ENCODE measurements at regions not wholly inside any gene's neighbourhood (a gene's known extent, or its start where the extent isn't known, plus 50 kb on each side); places are given as distances from the start of the nearest gene placed in this dataset.

GRCh38 chr18:38956068-38956467, 1390.5 kb upstream of the CELF4 start:
- Histone ChIP-seq H3K27me3 (ENCODE audit: insufficient read depth, low read length) (no peaks in the 10 kb centered on the region), H3K9ac (ENCODE audit: low read depth, low read length) (no peak overlapping the region), H3K4me3 (ENCODE audit: low read length) (no peak overlapping the region), H3K9me3 (ENCODE audit: insufficient read depth, low read depth, low read length) (no peaks in the 10 kb centered on the region), H3K27ac (ENCODE audit: low read depth, low read length) (no peak overlapping the region), H3K36me3 (ENCODE audit: insufficient read depth, low read length) (no peaks in the 10 kb centered on the region), H3K4me1 (ENCODE audit: insufficient read depth, low read length) (0 out of 2 replicates have a peak, but pooled peaks cover 3% of the 10 kb centered on the region)
- WGBS: 91% methylated on average over 3 of the region's 3 CpGs

DNA sequence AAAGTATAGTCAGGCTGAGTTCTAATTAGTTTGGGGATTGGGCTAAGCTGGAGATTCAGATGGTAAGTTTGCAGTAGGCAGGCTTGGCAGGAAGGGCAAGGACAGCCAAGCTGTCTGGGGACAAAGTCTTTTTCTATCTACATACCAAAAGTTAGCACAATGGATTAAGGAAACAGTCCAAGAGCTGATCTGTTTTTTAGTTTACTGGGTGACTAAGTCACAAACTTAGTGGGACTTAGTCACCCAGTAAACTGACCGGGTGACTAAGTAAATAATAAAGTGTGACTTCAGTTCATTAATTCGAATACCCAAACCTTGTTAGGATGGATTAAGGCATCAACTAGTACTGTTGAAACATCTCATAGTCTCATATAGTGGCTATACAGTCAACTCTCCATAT, 1386.0 kb upstream of the CELF4 start:
- WGBS: 100% methylated on average over 2 of the region's 2 CpGs
- H3K4me1 ChIP-seq (ENCODE audit: insufficient read depth, low read length): peaks cover 10% of the 10 kb centered on the region
- no peak overlapping the region for H3K4me3 ChIP-seq (ENCODE audit: low read length)
- H3K27me3 ChIP-seq (ENCODE audit: insufficient read depth, low read length): no peaks in the 10 kb centered on the region
- H3K27ac ChIP-seq (ENCODE audit: low read depth, low read length): no peak overlapping the region
- no peaks in the 10 kb centered on the region for H3K36me3 ChIP-seq (ENCODE audit: insufficient read depth, low read length)
- peaks cover 5% of the 10 kb centered on the region; the same call in 1 of the 2 replicates for H3K9me3 ChIP-seq (ENCODE audit: insufficient read depth, low read depth, low read length)
- H3K9ac ChIP-seq (ENCODE audit: low read depth, low read length): no peak overlapping the region

- Histone ChIP-seq H3K36me3 (ENCODE audit: insufficient read depth, low read length) (no peaks in the 10 kb centered on the region), H3K27me3 (ENCODE audit: insufficient read depth, low read length) (no peaks in the 10 kb centered on the region), H3K9me3 (ENCODE audit: insufficient read depth, low read depth, low read length) (peaks cover 36% of the 10 kb centered on the region), H3K9ac (ENCODE audit: low read depth, low read length) (no peak overlapping the region), H3K4me1 (ENCODE audit: insufficient read depth, low read length) (peaks cover 10% of the 10 kb centered on the region), H3K4me3 (ENCODE audit: low read length) (no peak overlapping the region), H3K27ac (ENCODE audit: low read depth, low read length) (no peak overlapping the region)
- WGBS: 91% methylated on average over 2 of the region's 2 CpGs
Measured at GRCh38 chr18:38948436-38948835, 1382.8 kb upstream of the CELF4 start.

GRCh38 chr18:38944446-38945024, 1378.9 kb upstream of the CELF4 start:
- H3K9ac ChIP-seq (ENCODE audit: low read depth, low read length): no peak overlapping the region
- H3K36me3 ChIP-seq (ENCODE audit: insufficient read depth, low read length): no peaks in the 10 kb centered on the region
- H3K9me3 ChIP-seq (ENCODE audit: insufficient read depth, low read depth, low read length): peaks cover 57% of the 10 kb centered on the region
- peaks cover 10% of the 10 kb centered on the region for H3K4me1 ChIP-seq (ENCODE audit: insufficient read depth, low read length)
- H3K27ac ChIP-seq (ENCODE audit: low read depth, low read length): no peak overlapping the region
- H3K27me3 ChIP-seq (ENCODE audit: insufficient read depth, low read length): no peaks in the 10 kb centered on the region
- WGBS: 84% methylated on average over 28 of the region's 28 CpGs
- H3K4me3 ChIP-seq (ENCODE audit: low read length): no peak overlapping the region

DNA sequence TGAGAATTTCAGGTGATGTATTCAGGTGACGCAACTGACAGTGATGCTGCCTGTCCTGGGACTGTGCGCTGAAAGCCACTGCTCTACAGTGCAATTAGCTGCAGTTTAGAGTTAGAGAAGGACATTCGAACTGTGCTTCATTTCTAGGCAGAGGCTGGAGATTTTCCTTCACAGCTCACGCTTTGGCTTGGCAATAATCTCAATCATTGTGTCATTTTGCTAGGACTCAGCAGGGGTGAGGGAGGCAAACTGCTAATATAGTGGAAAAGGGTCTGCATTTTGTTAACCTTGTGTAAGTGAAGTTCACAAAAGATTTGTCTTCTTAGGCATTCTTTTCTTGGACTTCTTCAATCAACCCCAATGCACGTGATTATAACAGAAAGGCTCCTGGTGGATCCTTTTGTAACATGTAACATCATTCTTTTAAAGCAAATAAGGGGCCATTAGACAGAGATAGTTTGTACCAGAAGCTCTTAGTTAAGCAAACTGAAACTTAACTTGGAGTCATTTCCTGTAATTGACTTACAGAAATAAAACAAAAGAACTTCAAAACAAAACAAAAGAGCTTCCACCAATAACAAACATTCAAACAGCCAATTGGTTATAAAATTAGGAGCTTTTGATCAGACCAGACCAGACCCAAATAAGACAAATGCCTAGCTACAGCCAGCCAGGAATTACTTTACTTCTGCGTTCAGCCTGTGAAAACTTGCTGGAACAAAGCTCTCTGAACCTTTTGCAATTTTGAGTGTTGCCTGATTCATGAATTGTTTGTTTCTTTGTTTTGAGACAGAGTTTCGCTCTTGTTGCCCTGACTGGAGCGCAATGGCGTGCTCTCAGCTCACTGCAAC, 1376.3 kb upstream of the CELF4 start:
- WGBS: 84% methylated on average over 9 of the region's 9 CpGs
- Histone ChIP-seq H3K27ac (ENCODE audit: low read depth, low read length) (no peak overlapping the region), H3K36me3 (ENCODE audit: insufficient read depth, low read length) (no peaks in the 10 kb centered on the region), H3K4me3 (ENCODE audit: low read length) (no peak overlapping the region), H3K9me3 (ENCODE audit: insufficient read depth, low read depth, low read length) (peaks cover 54% of the 10 kb centered on the region), H3K27me3 (ENCODE audit: insufficient read depth, low read length) (no peaks in the 10 kb centered on the region), H3K4me1 (ENCODE audit: insufficient read depth, low read length) (no peaks in the 10 kb centered on the region), H3K9ac (ENCODE audit: low read depth, low read length) (no peak overlapping the region)

GRCh38 chr18:38940863-38941531, 1375.4 kb upstream of the CELF4 start:
- H3K9ac ChIP-seq (ENCODE audit: low read depth, low read length): no peak overlapping the region
- H3K9me3 ChIP-seq (ENCODE audit: insufficient read depth, low read depth, low read length): peaks cover 45% of the 10 kb centered on the region
- no peaks in the 10 kb centered on the region for H3K36me3 ChIP-seq (ENCODE audit: insufficient read depth, low read length)
- no peaks in the 10 kb centered on the region for H3K27me3 ChIP-seq (ENCODE audit: insufficient read depth, low read length)
- H3K4me3 ChIP-seq (ENCODE audit: low read length): no peak overlapping the region
- H3K4me1 ChIP-seq (ENCODE audit: insufficient read depth, low read length): no peaks in the 10 kb centered on the region
- 96% methylated on average over 13 of the region's 13 CpGs for WGBS
- H3K27ac ChIP-seq (ENCODE audit: low read depth, low read length): no peak overlapping the region

GRCh38 chr18:38940475-38940862, 1374.9 kb upstream of the CELF4 start:
- Histone ChIP-seq H3K9me3 (ENCODE audit: insufficient read depth, low read depth, low read length) (peaks cover 40% of the 10 kb centered on the region), H3K36me3 (ENCODE audit: insufficient read depth, low read length) (no peaks in the 10 kb centered on the region), H3K4me3 (ENCODE audit: low read length) (no peak overlapping the region), H3K27ac (ENCODE audit: low read depth, low read length) (no peak overlapping the region), H3K4me1 (ENCODE audit: insufficient read depth, low read length) (no peaks in the 10 kb centered on the region), H3K27me3 (ENCODE audit: insufficient read depth, low read length) (no peaks in the 10 kb centered on the region), H3K9ac (ENCODE audit: low read depth, low read length) (no peak overlapping the region)

DNA sequence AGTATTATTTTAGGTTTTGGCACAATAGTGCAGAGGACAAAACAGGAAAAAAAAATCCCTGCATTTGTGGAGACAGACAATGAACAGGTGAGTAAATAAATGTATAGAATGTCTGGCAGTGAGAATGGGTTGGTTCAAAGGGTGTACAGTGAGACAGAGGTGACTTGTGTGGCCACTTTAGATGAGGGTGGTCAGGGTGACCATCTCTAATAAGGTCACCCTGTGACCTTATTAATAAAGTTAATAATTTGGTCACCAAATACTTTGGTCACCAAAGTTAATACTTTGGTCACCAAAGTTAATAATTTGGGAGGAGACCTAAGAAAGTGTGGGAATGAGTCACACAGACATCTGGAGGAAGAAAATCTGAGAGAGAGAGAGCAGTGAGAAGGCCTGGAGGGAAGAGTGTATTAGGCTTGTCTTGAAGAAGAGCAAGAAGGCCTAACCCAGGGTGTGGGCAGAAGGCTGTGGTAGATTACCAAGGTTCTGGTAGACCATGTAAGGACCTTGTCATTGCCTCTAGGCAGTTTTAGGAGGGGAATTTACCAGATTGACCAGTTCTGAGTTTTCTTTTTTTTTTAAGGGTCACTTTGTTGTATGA, 1368.4 kb upstream of the CELF4 start:
- Histone ChIP-seq H3K9me3 (ENCODE audit: insufficient read depth, low read depth, low read length) (no peaks in the 10 kb centered on the region), H3K4me3 (ENCODE audit: low read length) (no peak overlapping the region), H3K9ac (ENCODE audit: low read depth, low read length) (no peak overlapping the region), H3K36me3 (ENCODE audit: insufficient read depth, low read length) (no peaks in the 10 kb centered on the region), H3K27ac (ENCODE audit: low read depth, low read length) (no peak overlapping the region), H3K4me1 (ENCODE audit: insufficient read depth, low read length) (peaks cover 28% of the 10 kb centered on the region), H3K27me3 (ENCODE audit: insufficient read depth, low read length) (no peaks in the 10 kb centered on the region)

GRCh38 chr18:38933322-38933721, 1367.7 kb upstream of the CELF4 start:
- H3K27ac ChIP-seq (ENCODE audit: low read depth, low read length): no peak overlapping the region
- no peak overlapping the region for H3K4me3 ChIP-seq (ENCODE audit: low read length)
- no peaks in the 10 kb centered on the region for H3K36me3 ChIP-seq (ENCODE audit: insufficient read depth, low read length)
- WGBS: 98% methylated on average over 3 of the region's 3 CpGs
- H3K9me3 ChIP-seq (ENCODE audit: insufficient read depth, low read depth, low read length): no peaks in the 10 kb centered on the region
- H3K9ac ChIP-seq (ENCODE audit: low read depth, low read length): no peak overlapping the region
- H3K4me1 ChIP-seq (ENCODE audit: insufficient read depth, low read length): peaks cover 32% of the 10 kb centered on the region
- no peaks in the 10 kb centered on the region for H3K27me3 ChIP-seq (ENCODE audit: insufficient read depth, low read length)

DNA sequence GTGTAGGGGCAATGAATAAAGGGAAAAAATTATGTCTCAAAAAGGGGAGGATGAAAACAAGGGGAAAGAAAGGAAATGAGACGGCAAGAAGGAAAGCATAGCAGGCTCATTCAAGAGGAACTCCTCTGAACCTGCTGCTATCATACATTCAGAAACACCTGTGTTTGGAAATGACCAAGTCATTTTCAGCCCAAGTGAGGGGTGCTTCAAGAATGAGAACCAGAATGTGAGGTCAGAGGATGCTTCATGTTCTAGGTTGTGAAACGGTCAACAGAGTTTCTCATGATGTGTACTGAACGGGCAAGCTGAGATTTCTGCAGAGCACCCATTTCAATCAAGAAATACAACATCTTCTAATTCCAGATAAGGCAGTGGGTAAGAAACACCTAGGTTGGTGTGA, 1367.2 kb upstream of the CELF4 start:
- H3K9ac ChIP-seq (ENCODE audit: low read depth, low read length): no peak overlapping the region
- no peak overlapping the region for H3K4me3 ChIP-seq (ENCODE audit: low read length)
- no peaks in the 10 kb centered on the region for H3K9me3 ChIP-seq (ENCODE audit: insufficient read depth, low read depth, low read length)
- no peak overlapping the region for H3K27ac ChIP-seq (ENCODE audit: low read depth, low read length)
- H3K36me3 ChIP-seq (ENCODE audit: insufficient read depth, low read length): no peaks in the 10 kb centered on the region
- H3K4me1 ChIP-seq (ENCODE audit: insufficient read depth, low read length): peaks cover 32% of the 10 kb centered on the region
- H3K27me3 ChIP-seq (ENCODE audit: insufficient read depth, low read length): no peaks in the 10 kb centered on the region
- 91% methylated on average over 3 of the region's 3 CpGs for WGBS

DNA sequence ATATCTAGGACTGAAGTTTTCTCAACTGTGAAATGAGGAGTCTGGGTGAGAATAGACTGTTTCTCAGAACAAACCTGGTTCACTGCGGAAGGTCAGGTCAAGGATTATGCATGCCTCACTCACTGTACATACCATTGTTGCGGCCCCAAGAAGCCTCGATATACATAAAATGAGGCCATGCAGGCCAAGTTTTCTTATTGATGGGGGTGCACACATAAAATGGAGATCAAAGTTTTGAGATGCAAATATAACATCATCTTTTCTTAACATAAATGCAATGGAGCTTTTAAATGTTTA, 1366.1 kb upstream of the CELF4 start:
- no peaks in the 10 kb centered on the region for H3K9me3 ChIP-seq (ENCODE audit: insufficient read depth, low read depth, low read length)
- peaks cover 32% of the 10 kb centered on the region for H3K4me1 ChIP-seq (ENCODE audit: insufficient read depth, low read length)
- no peak overlapping the region for H3K9ac ChIP-seq (ENCODE audit: low read depth, low read length)
- H3K4me3 ChIP-seq (ENCODE audit: low read length): no peak overlapping the region
- peak overlapping the region; percentile 90 for H3K27ac ChIP-seq (ENCODE audit: low read depth, low read length)
- 88% methylated on average over 3 of the region's 3 CpGs for WGBS
- no peaks in the 10 kb centered on the region for H3K36me3 ChIP-seq (ENCODE audit: insufficient read depth, low read length)
- no peaks in the 10 kb centered on the region for H3K27me3 ChIP-seq (ENCODE audit: insufficient read depth, low read length)
